Karpas-422 (cell line): ENCODE measurements at regions not wholly inside any gene's neighbourhood (a gene's known extent, or its start where the extent isn't known, plus 50 kb on each side); places are given as distances from the start of the nearest gene placed in this dataset.
A peak's percentile ranks its signal among the peaks of the same experiment; 100 is the strongest.

Experiments used
- DNase-seq: peaks from one replicate; pipeline ENCODE4 v3.0.0-alpha.2; 2015
- H2AFZ ChIP-seq: fragments of 200-600 bp; sonication (generic); 2 replicates; pipeline ENCODE4 v1.6.1; 2014; ENCODE audit warnings: antibody characterized with exemption, low read length, mixed read lengths
- H3K27ac ChIP-seq: fragments of 200-600 bp; sonication (generic); 2 replicates; pipeline ENCODE4 v1.5.1; 2014; ENCODE audit warnings: mild to moderate bottlenecking, low read length, moderate library complexity
- H3K27me3 ChIP-seq: fragments of 200-600 bp; sonication (generic); 2 replicates; pipeline ENCODE4 v1.6.1; 2014; ENCODE audit warnings: low read length, mixed read lengths
- H3K36me3 ChIP-seq: fragments of 200-600 bp; sonication (generic); 2 replicates; pipeline ENCODE4 v1.6.1; 2014; ENCODE audit warnings: low read length, mixed read lengths; ENCODE audit not compliant: insufficient read depth
- H3K4me1 ChIP-seq: fragments of 200-600 bp; sonication (generic); 2 replicates; pipeline ENCODE4 v1.6.1; 2014; ENCODE audit warnings: mild to moderate bottlenecking, low read length, mixed read lengths
- H3K4me2 ChIP-seq: fragments of 200-600 bp; sonication (generic); 2 replicates; pipeline ENCODE4 v1.6.1; 2014; ENCODE audit warnings: low read length, low read depth, mild to moderate bottlenecking; ENCODE audit not compliant: poor library complexity, severe bottlenecking
- H3K4me3 ChIP-seq: fragments of 200-600 bp; sonication (generic); 2 replicates; pipeline ENCODE4 v1.5.1; 2014; ENCODE audit warnings: mild to moderate bottlenecking, antibody characterized with exemption, low read length, mixed read lengths
- H3K79me2 ChIP-seq: fragments of 200-600 bp; sonication (generic); 2 replicates; pipeline ENCODE4 v1.6.1; 2014; ENCODE audit warnings: mild to moderate bottlenecking, low read length, mixed read lengths
- H3K9ac ChIP-seq: fragments of 200-600 bp; sonication (generic); 2 replicates; pipeline ENCODE4 v1.6.0; 2014; ENCODE audit warnings: low read length
- H3K9me2 ChIP-seq: fragments of 200-600 bp; sonication (generic), shearing (Covaris generic); replicated peaks from 2 replicates; pipeline ENCODE4 v1.6.0; 2014; ENCODE audit warnings: mild to moderate bottlenecking, low read length, moderate library complexity; ENCODE audit not compliant: insufficient read depth
- H3K9me3 ChIP-seq: fragments of 300-700, 200-600 bp; sonication (generic); 2 replicates; pipeline ENCODE4 v1.6.1; 2014; ENCODE audit warnings: low read length, mixed read lengths
- H4K20me1 ChIP-seq: fragments of 200-600 bp; sonication (generic); 2 replicates; pipeline ENCODE4 v1.6.1; 2014; ENCODE audit warnings: mild to moderate bottlenecking, antibody characterized with exemption, low read length, low read depth; ENCODE audit not compliant: insufficient read depth

- H3K27me3 ChIP-seq: no peaks in the 10 kb centered on the region
- no peak overlapping the region for H3K27ac ChIP-seq
- no peaks in the 10 kb centered on the region for H3K9me2 ChIP-seq
- no peak overlapping the region for H3K4me3 ChIP-seq
- no peaks in the 10 kb centered on the region for H3K4me1 ChIP-seq
- H2AFZ ChIP-seq: no peak overlapping the region
- no peaks in the 10 kb centered on the region for H4K20me1 ChIP-seq
- H3K79me2 ChIP-seq: no peaks in the 10 kb centered on the region
- H3K9ac ChIP-seq: no peak overlapping the region
- 0 out of 2 replicates have a peak, but pooled peaks cover 9% of the 10 kb centered on the region for H3K9me3 ChIP-seq
- H3K36me3 ChIP-seq: no peaks in the 10 kb centered on the region
- no peak for DNase-seq
- H3K4me2 ChIP-seq: no peak overlapping the region
These were observed 276.7 kb downstream of the DSEL start for GRCh38 chr18:67239826-67240225.

- Histone ChIP-seq H3K79me2 (no peaks in the 10 kb centered on the region), H3K4me1 (no peaks in the 10 kb centered on the region), H3K27me3 (0 out of 2 replicates have a peak, but pooled peaks cover 3% of the 10 kb centered on the region), H3K9me2 (no peaks in the 10 kb centered on the region), H3K4me2 (no peak overlapping the region), H3K36me3 (no peaks in the 10 kb centered on the region), H3K27ac (no peak overlapping the region), H3K9me3 (no peaks in the 10 kb centered on the region), H2AFZ (no peak overlapping the region), H4K20me1 (no peaks in the 10 kb centered on the region), H3K9ac (no peak overlapping the region), H3K4me3 (no peak overlapping the region)
- DNase-seq: no peak
These were observed 283.5 kb downstream of the DSEL start for GRCh38 chr18:67232991-67233390.

DNA sequence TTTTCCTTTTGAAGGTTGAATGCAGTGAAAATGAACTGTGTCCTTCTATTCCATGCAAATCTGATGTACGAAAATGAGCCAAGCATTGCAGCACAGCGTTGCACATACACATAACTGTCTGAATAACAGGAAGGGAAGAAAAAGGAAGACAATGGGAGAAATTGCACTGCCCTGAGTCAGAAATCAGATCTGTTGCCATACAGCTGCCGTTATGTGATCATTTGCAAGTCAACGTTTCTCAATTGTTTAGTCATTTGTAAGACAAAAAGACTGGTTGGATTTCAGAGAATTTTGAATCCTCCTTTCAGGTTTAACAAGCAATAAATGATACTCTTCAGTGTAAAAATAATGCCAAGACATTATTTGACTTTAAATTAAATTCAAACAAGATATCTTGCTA lies 284.1 kb downstream of the DSEL start:
- Histone ChIP-seq H3K4me1 (no peaks in the 10 kb centered on the region), H3K27ac (no peak overlapping the region), H3K4me3 (no peak overlapping the region), H2AFZ (peak overlapping the region; percentile 13; the same call in 1 of the 2 replicates), H3K9me2 (no peaks in the 10 kb centered on the region), H3K36me3 (no peaks in the 10 kb centered on the region), H3K27me3 (0 out of 2 replicates have a peak, but pooled peaks cover 3% of the 10 kb centered on the region), H4K20me1 (no peaks in the 10 kb centered on the region), H3K4me2 (no peak overlapping the region), H3K79me2 (no peaks in the 10 kb centered on the region), H3K9ac (no peak overlapping the region), H3K9me3 (no peaks in the 10 kb centered on the region)
- DNase-seq: no peak

DNA sequence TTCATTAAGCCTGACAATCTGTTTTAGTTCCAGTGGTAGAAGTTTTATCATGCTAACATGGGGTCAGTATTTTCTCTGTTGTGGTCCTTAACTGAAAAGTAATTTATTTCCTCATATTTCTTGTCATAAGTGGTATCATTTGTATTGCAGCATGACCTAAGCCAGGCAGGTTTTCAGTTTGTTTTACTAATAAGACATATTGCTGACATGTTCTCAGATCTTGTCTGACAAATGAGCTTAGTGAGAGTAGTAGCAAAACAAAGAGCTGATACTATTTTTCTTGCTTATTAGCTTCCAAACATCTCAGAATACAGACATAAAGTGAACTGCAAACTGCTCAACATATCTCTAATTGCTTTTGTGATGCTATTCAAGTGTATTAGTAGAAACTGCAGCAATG lies 293.6 kb downstream of the DSEL start:
- no peaks in the 10 kb centered on the region for H3K4me1 ChIP-seq
- no peaks in the 10 kb centered on the region for H3K9me3 ChIP-seq
- H3K27me3 ChIP-seq: no peaks in the 10 kb centered on the region
- H4K20me1 ChIP-seq: no peaks in the 10 kb centered on the region
- H3K27ac ChIP-seq: no peak overlapping the region
- no peaks in the 10 kb centered on the region for H3K79me2 ChIP-seq
- H2AFZ ChIP-seq: no peak overlapping the region
- H3K36me3 ChIP-seq: no peaks in the 10 kb centered on the region
- H3K9ac ChIP-seq: no peak overlapping the region
- no peak overlapping the region for H3K4me3 ChIP-seq
- no peak overlapping the region for H3K4me2 ChIP-seq
- DNase-seq: no peak
- no peaks in the 10 kb centered on the region for H3K9me2 ChIP-seq

DNA sequence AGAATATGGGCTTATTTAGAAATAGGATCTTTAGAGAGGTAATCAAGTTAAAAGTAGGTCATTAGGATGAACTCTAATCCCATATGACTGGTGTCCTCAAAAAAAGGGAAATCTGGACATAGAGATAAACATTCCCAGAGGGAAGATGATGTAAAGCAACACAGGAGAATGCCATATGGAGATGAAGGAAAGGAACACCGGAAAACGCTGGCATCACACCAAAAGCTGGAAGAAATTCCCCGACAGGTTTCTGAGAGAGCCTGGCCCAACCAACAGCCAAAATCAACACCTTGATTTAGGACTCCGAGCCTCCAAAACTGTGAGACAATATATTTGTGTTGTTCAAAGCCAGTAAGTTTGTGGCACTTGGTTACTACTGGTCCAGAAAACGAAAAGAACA lies 296.7 kb downstream of the DSEL start:
- Histone ChIP-seq H3K9me2 (no peaks in the 10 kb centered on the region), H3K9ac (no peak overlapping the region), H3K4me2 (no peak overlapping the region), H3K4me3 (no peak overlapping the region), H3K9me3 (no peaks in the 10 kb centered on the region), H3K27ac (no peak overlapping the region), H3K79me2 (no peaks in the 10 kb centered on the region), H3K27me3 (no peaks in the 10 kb centered on the region), H4K20me1 (no peaks in the 10 kb centered on the region), H2AFZ (no peak overlapping the region), H3K36me3 (no peaks in the 10 kb centered on the region), H3K4me1 (no peaks in the 10 kb centered on the region)
- no peak for DNase-seq

- no peaks in the 10 kb centered on the region for H3K9me2 ChIP-seq
- no peak for DNase-seq
- no peaks in the 10 kb centered on the region for H3K9me3 ChIP-seq
- no peak overlapping the region for H3K9ac ChIP-seq
- no peak overlapping the region for H3K27ac ChIP-seq
- no peak overlapping the region for H2AFZ ChIP-seq
- H3K4me2 ChIP-seq: no peak overlapping the region
- H3K4me1 ChIP-seq: no peaks in the 10 kb centered on the region
- H3K36me3 ChIP-seq: no peaks in the 10 kb centered on the region
- H3K4me3 ChIP-seq: no peak overlapping the region
- H3K79me2 ChIP-seq: no peaks in the 10 kb centered on the region
- no peaks in the 10 kb centered on the region for H4K20me1 ChIP-seq
- H3K27me3 ChIP-seq: no peaks in the 10 kb centered on the region
These were observed 298.0 kb downstream of the DSEL start for GRCh38 chr18:67218556-67218955.

- DNase-seq: peak; percentile 83
- Histone ChIP-seq H3K9me2 (no peaks in the 10 kb centered on the region), H3K4me3 (no peak overlapping the region), H3K27ac (no peak overlapping the region), H4K20me1 (no peaks in the 10 kb centered on the region), H3K9me3 (no peaks in the 10 kb centered on the region), H3K27me3 (no peaks in the 10 kb centered on the region), H3K4me2 (no peak overlapping the region), H3K79me2 (no peaks in the 10 kb centered on the region), H2AFZ (no peak overlapping the region), H3K9ac (no peak overlapping the region), H3K36me3 (no peaks in the 10 kb centered on the region), H3K4me1 (no peaks in the 10 kb centered on the region)
These were observed 298.9 kb downstream of the DSEL start for GRCh38 chr18:67217551-67218166.

GRCh38 chr18:67216846-67217245 lies 299.7 kb downstream of the DSEL start:
- no peak for DNase-seq
- H3K9me3 ChIP-seq: no peaks in the 10 kb centered on the region
- H4K20me1 ChIP-seq: no peaks in the 10 kb centered on the region
- no peak overlapping the region for H3K9ac ChIP-seq
- no peaks in the 10 kb centered on the region for H3K36me3 ChIP-seq
- no peaks in the 10 kb centered on the region for H3K27me3 ChIP-seq
- no peak overlapping the region for H3K4me3 ChIP-seq
- H3K27ac ChIP-seq: no peak overlapping the region
- H2AFZ ChIP-seq: no peak overlapping the region
- H3K4me1 ChIP-seq: no peaks in the 10 kb centered on the region
- H3K4me2 ChIP-seq: no peak overlapping the region
- H3K9me2 ChIP-seq: no peaks in the 10 kb centered on the region
- H3K79me2 ChIP-seq: no peaks in the 10 kb centered on the region
